HG02763 (cell line): ENCODE measurements at regions not wholly inside any gene's neighbourhood (a gene's known extent, or its start where the extent isn't known, plus 50 kb on each side); places are given as distances from the start of the nearest gene placed in this dataset.

Source experiments
- ATAC-seq: cut with Tn5 transposase; IDR thresholded peaks from one replicate; pipeline ENCODE4 v1.9.1; 2021; ENCODE audit warnings: mild to moderate bottlenecking, moderate library complexity; ENCODE audit not compliant: unreplicated experiment

DNA sequence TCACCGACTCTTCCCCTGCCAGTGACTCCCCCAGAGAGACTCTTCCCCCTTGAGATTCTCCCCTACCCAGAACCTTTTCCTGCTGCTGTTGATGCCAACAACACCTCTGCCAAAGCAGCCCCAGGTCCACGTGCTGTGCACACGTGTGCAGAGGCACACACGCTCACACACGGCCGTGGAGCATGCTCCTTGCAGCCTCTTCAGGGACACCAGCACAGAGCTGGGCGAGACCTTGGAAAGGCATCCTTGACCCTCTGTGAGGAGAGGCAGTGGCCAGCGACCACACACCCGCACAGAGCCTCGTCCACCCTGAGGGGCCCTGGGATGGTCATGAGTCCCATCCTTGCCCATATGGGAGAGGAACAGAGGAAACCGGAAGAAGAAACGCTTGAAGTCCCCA, 181.9 kb downstream of the RBFOX3 start:
- ATAC-seq = no peak

- ATAC-seq = no peak
Observed at GRCh38 chr17:79427621-79428539, 183.0 kb downstream of the RBFOX3 start.

DNA sequence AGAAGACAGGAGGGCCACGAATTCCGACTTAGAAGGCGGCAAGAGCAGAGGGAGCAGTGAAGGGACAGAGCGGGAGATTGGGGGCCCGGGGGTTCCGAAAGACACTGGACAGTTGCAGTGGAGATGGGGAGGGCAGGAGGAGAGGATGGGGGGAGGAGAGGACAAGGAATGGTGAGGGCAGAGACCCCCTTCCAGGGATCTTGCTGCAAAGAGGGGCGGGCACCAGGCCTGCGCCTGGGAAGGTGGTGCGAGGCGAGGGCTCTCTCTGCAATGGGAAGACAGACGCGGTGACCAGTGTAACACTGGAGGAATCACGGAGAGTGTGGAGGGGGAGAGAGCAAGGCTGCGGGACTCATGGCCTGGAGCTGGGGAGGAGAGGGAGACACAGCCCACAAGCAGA, 185.2 kb downstream of the RBFOX3 start:
- no peak for ATAC-seq

GRCh38 chr17:79424471-79425185, 186.2 kb downstream of the RBFOX3 start:
- no peak for ATAC-seq

GRCh38 chr17:79423811-79424465, 186.9 kb downstream of the RBFOX3 start:
- ATAC-seq = no peak

DNA sequence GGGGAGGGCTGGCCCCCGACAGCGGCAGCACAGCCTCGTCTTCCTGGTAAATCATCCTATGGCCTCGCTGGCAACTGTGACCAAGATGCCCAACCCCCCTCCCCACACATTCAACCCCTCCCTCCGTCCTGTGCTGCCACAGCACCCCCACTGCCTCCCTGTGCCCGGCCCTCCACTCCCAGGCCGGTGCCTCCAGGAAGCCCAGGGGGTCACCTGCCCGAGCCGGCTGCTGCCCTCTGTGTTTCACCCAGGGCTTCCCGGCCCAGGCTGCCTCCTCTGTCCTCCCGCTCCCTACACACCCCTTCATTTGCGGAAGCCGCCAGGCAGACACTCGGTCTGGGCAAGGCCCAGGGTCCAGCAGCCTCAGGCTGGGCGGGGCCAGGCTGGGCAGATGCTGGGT, 188.6 kb downstream of the RBFOX3 start:
- ATAC-seq = no peak

DNA sequence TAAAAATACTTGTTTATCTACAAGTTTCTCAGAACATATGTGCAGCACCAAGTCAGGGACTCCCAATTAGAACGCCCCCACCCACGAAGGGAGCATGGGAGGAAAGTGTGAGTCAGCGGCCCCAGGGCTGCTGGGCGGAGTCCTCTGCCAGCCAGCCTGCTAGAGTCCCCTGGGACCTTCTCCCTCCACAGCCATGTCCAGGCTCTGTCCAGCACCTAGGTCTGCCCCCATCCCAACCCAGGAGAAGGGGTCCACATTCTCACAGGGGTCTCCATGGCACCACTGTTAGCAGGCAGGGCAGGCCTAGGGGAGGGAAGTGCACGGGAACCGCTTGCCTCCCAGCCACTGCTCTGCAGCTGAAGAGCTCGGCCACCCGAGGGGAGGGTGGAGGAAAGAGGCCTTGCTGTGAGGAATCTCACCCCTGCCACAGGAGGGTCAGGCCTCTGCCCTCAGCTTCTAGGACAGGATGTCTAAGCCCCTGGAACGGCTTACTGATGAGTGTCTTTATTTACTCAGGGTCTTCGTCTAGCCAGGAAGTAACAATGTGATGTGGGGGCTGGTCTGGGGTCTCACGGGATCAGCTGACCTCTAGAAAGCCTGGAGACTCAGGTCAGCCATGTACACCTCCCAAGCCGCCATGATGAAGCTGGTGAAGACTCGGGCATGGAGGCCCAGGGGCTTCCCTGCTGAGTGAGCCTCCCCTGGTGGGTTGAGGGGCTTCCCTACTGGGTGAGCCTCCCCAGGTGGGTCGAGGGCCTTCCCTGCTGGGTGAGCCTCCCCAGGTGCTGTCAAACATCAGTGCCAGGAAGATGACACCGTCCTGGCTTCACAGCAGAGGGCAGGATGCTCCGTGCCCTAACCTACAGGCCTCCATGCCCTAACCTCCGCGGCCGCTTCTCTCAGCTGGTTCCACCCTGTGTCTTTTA, 190.3 kb downstream of the RBFOX3 start:
- no peak for ATAC-seq

DNA sequence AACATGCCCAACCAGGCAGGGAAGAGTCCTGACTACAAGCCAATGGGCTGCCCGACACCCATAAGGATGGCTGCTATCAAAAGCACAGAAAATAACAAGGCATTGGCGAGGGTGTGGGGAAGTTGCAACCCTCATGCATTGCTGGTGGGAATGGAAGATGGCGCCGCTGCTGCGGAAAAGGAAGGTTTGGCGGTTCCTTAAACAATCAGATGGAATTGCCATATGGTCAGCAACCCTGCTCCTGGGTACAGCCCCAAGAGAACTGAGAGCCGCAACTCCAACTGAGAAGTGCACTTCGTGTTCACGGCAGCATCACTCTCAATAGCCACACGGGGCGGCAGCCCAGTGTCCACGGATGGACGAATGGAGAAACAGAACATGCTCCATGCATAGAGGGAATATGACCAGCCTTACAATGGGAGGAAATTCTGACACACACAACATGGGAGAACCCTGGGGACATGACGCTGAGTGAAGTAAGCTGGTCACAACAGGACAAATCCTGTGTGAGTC, 193.3 kb downstream of the RBFOX3 start:
- ATAC-seq = no peak

DNA sequence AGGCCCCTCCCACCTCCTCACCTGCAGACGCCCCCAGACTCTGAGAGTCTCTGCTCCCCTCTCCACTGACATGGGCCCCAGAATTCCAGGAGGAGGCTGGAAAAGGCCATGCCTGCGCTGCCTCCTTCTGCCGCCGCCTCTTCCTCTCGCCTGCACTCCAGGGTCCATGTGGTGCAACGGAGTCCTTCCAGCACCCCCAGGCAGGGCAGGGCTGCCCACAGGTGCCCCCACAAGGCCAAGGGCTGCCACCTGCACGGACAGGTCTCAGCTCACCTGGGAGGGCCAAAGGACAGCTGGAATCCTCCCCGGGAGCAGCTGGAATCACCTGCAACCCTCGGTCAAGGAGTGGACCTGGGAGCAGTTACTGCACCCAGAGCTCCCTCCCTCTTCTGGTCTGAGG, 194.9 kb downstream of the RBFOX3 start:
- no peak for ATAC-seq

DNA sequence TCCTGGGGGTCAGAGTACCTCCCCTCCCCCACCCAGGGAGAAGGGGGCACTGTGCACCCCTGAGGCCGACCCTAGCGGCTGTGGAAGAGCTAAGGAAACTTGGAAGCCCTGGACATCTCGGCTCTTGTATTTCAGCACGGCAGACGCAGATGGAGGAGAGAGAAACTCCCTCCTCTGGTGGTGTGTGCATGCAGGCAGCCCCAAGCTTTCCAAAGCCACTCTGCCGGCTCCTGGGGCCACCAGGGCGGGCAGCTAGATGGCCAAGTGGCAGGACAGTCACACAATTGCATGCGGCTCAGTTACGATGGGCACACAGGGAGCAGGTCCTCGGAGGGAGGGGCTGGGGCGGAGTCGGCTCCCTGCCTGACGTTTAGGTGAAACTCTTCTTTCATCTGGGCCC, 195.5 kb downstream of the RBFOX3 start:
- no peak for ATAC-seq

DNA sequence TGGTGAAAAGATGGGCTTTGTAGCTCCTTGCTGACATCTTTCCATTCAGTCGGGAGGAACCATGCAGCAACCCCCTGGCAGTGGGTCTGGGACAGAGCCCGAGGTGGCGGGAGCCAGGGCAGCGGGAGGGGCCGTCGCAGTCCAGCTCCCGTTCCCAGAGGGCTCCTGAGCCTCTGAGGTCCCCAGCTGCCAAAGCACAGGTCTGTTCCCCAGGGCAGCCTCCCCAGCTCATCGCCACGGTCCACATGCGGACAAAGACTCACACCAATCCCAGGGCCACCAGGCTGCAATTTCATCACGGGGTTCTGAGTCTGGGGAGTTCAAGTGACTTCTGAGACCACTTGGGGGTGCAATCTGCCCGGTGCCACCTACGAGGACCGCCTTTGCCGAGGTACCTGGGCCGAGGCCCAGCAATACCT, 196.0 kb downstream of the RBFOX3 start:
- no peak for ATAC-seq

- no peak for ATAC-seq
Observed at GRCh38 chr17:79414063-79414792, 196.6 kb downstream of the RBFOX3 start.

DNA sequence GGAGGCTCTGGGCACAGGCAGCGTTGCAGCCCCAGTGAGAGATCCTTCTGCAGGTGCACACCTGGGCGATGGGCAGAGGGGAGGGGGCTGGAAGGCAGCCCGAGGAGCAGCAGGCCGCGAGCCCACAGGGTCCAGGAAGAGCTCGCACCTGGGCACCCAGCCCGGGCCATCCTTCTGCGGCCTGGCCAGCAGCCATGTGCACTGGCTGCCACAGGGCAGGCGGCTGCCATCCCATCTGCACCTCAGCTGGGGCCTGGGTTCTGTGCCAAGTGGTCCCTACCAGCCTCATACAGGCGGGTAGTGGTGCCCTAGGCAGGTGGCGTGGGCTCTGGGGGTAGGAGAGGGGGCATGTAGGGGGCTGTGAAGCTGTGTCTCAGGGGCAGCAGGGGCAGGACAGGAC, 197.2 kb downstream of the RBFOX3 start:
- ATAC-seq = no peak

DNA sequence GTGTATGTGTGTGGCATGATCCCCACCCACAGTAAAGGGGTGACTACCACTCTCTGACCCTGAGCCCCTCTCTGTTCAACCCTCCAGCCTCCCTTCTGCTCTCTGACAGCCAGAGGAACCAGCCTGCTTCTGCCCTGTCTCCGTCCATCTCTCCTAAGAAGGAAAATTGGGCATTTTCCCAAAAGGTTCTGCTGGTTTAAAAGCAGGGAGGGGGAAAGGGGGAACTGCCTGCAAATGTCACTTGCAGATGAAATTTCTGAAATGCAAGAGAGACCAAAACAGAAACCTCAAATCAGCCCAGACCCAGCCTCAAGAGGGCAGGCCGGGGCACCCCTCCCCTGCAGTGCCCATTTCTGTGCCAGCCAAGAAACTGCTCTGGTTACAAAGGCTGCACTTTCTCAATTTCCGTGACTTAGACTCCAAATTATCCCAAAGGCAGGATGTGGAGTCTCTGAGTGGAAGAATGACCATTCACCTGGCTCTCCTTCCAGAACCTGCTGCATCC, 197.9 kb downstream of the RBFOX3 start:
- no peak for ATAC-seq

DNA sequence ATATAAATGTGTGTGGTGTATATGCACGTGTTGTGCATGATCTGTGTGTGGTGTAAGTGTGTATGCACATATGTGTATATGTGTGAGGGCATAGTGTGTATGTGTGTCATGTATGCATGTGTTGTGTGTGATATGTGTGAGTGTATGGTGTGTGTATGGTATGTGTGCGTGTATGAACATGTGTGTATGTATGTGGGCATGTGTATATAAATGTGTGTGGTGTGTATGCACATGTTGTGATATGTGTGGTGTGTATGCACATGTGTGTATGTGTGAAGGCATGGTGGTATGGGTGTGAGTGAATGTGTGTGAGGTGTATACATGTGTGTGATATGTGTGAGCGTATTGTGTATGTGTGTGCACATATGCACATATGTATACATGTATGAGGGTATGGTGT, 198.7 kb downstream of the RBFOX3 start:
- ATAC-seq = no peak

DNA sequence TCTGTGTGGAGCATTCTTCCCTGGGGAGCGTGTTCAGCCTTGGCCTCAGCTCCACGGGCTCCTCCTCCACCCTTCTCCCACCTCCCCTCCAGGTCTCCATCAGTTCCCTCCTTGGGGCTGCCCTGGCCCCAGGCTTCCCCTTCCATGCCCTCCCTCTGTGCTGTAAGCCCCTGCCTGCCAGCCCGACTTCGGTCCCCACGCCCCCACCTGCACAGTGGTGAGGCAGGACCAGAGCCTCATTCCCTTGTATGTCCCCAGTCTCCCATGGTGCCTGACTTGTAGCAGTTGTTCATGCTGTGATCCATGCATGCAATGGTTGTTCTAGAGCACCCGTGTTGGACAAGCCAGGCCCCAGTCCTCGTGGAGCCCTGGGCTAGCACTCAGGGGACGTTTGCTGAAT, 199.4 kb downstream of the RBFOX3 start:
- no peak for ATAC-seq

- no peak for ATAC-seq
Observed at GRCh38 chr17:79410681-79411080, 200.2 kb downstream of the RBFOX3 start.

DNA sequence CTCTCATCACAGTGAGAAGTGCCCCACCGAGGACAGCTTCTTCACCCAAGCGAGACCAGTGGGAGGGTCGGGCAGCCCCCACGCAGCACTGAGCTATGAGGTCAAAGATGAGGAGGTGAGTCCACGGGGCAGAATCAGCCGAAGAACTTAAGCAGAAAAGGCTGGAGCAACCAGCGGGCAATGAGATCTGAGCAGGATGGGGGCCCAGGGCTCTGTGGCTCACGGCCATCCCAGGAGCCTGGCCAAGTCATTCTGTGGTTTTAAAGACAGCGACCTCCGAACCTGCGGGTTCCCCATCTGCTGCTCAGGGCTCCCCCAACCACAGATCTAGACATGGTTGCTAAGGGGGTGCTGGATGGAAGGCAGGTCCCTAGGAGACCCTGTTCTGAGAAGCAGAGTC, 202.6 kb downstream of the RBFOX3 start:
- ATAC-seq = no peak

DNA sequence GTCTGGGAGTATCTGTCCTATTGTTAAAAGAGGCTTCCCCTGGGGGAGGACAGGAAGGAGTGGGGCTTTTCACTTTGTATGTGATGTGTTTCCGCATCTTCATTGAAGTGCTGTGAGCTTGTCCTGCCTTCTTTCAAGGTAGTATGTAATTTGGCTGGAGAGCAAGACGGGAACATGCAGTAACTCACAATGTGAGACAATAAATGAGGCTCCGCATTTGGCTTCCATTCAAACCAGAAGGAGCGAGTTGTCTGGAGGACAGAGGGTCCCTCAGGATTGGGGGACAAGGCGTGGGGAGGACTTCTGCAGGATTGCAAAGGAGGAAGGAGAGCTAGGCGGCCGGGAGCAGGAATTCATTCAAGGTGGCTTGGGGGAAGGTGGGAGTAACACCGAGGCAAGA, 203.5 kb downstream of the RBFOX3 start:
- no peak for ATAC-seq

GRCh38 chr17:79406316-79406715, 204.5 kb downstream of the RBFOX3 start:
- ATAC-seq = no peak
